HuH-7.5 (cell line): ENCODE measurements at regions not wholly inside any gene's neighbourhood (a gene's known extent, or its start where the extent isn't known, plus 50 kb on each side); places are given as distances from the start of the nearest gene placed in this dataset.

Experiments used
- DNase-seq: peaks from one replicate; pipeline ENCODE4 v3.0.0; 2011; ENCODE audit warnings: low spot score

DNA sequence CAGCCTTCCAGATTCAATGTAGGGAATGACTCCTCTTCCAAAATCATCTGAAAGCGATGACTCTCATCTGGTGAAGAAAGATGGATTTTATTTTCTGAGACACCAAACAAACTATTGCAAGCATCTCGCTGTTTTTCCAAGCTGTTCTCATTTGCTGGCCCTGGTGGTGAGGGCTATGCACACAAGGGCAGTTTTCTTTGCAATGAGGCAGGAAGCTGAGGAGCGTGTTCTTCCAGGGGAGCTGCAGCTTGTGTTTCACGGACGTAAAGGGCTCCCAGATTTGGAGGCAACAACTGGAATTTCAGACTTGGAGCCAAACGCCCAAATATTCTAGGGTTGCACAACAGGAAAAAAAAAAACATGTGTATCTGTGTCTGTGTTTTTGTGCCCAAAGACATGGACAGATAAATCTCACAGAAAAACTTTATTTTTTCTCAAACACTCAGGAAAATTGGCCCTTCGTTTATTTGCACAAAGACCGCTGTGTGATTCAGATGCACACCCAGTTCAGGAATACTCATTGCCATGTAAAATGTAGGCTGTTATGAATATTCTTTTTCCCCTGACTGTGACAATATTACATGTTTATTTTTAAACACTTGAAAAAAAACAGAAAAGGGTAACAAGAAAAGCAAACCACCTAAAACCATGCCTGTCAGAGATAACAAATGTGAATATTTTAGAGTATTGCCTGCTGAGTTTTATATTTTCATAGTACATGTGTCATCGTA lies 151.3 kb downstream of the GAS1 start:
- no peak for DNase-seq

DNA sequence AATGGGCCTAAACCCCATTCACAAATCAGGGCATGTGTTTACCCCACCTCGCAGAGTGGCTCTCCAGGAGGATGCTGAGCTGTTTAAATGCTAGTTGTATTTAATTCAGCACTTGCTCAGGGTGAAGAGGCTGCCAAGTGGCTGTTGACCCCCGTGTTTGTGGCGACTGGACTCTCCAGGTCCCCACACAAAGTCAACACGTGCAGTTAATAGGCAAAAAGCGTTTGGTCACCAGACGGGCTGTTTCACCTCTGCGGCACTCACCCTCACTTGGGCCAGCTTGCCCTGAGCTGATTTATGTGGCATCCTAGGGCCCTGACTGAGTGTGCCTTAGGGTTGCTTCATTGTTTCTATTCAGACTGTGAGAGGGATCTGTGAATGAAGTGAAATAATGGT lies 152.3 kb downstream of the GAS1 start:
- no peak for DNase-seq

DNA sequence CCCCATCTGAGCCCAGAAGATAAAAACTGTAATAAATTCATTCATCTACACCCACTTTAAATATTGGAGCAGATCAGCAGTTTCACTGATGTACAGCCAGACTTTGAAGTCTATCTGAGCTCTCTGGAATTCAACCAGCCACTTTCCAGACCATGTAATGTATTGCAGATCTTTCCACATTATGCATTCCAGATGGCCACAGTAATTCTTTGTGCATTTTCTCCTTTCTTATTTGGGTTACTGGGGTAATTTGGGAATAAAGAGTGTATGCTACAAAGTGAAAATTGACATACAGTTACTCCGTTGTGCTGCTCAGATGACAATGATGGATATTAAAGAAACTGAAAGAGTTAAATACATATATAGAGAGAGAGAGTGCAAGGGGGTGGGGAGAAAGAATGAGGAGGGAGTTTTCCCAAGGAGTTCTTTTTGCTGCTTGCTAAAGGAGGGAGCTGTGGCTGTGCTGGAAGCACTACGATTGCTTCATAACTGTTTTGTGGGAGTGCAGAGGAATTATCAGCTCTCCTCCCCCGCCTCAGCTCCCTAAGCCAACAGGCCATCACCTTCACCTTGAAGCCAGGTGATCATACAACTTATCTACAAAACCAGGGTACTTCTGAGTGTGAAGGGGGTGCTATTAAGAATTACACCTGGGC lies 152.8 kb downstream of the GAS1 start:
- no peak for DNase-seq

DNA sequence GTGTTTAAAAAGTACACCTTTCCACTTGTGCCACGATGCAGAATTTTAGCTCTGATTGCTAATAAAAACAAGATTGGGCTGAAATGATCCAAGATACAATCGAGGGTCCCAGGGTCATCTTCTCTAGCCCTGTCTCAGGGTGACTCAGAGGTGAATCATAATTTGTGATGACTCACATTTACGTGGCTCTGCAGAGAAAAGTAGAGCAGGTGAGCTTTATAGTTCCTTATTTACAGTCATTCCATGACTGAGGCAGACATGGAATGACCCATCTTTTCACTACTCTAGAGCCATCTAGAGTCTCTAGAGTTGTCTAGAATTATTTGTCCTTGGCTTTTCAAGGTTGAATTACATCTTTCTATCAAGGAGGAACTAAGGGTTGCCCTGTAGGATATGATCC lies 155.2 kb downstream of the GAS1 start:
- DNase-seq: no peak

DNA sequence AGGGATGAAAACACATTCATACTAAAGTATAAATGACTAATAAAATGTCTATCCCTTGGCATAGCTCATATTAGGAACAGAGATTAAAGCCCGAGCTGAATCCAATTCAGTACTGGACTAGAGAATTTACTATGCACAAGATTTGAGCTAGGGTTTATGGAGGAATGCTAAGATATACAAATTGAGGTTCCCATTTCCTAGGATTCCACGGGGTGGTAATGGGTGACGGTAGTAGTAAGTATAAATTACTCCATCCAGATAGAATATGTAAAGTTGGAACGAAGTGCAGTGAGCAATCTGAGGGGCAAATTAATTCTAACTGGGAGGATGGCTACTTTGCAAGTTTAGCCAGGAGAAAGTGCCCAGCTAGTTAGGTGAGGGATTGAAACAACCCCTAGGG lies 156.5 kb downstream of the GAS1 start:
- no peak for DNase-seq

DNA sequence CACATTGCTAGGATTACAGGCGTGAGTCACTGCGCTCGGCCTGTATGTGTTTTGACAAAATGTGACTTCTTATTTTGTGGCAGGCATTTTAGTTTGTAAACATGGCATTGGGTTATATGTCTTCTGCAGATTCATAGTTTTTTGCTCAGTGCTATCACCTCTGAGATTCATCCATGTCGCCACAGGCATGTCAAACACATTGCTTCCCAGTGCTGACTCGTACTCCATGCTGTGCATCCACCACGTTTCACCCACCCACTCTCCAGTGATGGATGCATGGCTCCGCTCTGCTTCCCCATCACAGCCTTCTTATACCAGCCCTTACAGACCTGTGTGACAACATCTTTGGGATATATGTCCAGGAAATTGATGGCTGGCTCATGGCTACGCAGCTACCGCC lies 158.8 kb downstream of the GAS1 start:
- DNase-seq: no peak

DNA sequence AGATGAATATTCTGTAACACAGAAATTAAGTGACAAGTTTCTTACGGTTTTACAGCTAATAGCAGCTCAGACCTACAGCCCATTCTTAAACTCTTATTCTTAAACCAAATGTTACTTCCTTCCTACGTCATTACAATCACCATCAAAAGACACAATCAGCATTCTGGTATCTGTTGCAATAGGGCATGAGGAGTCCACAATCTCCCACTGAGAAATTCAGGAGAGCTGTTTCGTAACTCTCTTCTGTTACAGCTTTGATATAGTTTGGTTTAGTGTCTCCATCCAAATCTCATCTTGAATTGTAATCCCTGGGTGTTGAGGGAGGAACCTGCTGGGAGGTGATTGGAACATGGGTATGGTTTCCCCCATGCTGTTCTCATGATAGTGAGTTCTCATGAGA lies 163.4 kb downstream of the GAS1 start:
- DNase-seq: no peak

DNA sequence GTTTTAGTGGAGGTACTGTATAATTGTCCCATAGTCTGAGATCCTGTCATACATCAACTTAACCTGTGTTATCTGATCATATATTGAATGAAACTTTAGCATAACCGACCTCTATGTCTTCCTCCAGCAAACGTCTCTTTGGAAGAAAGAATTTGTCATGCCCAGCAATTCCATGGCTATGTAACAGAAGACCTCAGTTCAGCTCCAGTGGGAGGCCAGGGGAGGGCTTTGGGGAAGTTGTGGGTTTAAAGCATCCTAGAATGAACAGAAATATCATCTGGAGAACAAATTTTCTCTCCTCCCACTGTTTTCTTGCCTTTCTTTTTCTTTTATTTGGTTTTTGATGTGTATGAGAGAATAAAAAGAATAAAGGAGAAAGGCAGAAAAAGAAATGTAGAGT lies 164.5 kb downstream of the GAS1 start:
- no peak for DNase-seq

DNA sequence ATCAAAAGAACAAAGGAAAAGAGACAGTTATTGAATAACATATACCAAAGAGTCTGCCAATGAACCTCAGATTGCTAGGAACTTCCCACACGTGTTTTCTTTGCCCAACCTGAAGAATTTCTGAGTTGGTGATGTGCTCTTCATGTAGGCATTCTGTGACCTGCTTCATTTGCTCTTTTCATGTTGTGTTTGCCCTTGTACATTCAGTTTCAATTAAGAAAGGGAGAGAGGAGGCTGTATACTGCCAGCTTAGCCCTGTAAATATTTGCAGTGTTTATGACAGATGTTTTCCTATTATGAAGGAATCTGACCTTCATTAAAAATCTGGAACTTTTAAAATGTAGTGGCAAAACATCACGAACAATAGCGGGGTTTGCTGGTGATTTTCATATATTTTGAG lies 168.5 kb downstream of the GAS1 start:
- no peak for DNase-seq

DNA sequence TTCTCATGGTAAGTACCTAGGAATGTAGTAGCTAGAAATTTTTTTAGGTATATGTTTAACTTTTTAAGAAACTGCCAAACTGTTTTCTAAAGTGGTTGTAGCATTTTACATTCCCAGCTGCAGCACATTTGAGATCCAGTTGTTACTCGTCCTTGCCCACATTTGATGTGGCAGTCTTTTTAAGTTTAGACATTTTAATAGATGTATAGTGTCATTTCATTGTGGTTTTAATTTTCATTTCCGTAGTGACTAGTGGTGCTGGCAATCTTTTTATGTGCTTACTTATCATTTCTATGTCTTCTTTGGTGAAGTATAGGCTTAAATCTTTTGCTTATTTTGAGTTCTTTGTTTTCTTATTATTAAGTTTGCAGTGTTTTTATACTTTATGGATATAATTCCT lies 171.6 kb downstream of the GAS1 start:
- DNase-seq: no peak

DNA sequence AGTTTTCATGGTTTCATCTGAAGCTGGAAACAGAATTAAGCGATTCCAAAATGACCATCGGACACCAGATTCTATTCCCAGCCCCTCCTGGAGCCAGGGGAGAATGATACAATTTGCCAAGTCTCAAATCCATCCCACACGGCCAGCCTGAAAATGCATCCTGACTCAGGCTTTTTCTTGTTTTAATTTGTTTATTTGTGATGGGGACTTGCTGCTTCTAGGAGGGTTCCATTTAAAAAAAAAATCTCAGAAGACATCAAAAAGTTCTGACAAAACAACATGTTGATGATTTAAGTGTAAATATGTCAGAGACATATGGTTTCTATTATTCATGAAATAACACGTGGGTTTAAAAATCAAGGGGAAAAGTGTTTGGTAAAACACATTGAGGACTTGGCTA lies 173.2 kb downstream of the GAS1 start:
- no peak for DNase-seq

DNA sequence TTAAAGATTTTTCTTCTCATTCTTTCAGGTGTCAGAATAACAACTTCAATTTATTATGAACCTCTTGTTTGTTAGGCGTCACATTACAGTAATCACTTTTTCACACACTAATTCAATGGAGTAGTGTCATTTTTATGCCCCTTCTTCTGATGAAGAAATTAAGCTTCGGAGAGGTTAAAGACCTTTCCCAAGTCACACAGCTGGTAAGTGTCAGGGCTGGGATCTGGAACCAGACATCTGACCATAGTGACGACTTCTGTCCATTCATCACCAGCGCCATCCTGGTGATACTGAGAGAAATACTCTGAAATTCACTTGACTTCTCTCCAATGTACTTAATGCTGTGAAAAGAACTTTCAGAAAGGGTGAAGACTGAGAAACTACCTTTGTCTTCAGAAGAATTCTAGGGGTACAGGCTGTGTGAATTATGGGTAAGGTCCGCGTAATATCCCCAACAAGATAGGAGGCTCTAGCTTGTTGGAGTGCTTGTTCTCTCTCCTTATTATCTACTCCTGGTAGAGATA lies 173.8 kb downstream of the GAS1 start:
- DNase-seq: no peak

DNA sequence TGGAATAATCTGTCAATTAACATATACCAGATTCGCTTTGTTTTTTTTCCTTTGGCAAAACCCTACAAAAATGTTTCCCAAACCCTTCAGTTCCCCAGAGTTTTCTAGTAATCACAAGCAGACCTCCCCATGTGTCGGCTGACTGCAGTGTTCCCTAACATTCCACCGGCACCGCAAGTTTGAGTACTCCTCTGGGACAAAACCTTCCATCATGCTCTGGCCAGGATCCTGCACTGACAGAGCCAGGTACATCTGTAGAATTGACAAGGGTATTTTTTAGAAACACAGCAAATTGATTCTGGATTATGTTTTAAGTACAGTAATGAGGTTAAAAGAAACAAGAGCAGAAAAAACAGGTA lies 174.7 kb downstream of the GAS1 start:
- DNase-seq: no peak

DNA sequence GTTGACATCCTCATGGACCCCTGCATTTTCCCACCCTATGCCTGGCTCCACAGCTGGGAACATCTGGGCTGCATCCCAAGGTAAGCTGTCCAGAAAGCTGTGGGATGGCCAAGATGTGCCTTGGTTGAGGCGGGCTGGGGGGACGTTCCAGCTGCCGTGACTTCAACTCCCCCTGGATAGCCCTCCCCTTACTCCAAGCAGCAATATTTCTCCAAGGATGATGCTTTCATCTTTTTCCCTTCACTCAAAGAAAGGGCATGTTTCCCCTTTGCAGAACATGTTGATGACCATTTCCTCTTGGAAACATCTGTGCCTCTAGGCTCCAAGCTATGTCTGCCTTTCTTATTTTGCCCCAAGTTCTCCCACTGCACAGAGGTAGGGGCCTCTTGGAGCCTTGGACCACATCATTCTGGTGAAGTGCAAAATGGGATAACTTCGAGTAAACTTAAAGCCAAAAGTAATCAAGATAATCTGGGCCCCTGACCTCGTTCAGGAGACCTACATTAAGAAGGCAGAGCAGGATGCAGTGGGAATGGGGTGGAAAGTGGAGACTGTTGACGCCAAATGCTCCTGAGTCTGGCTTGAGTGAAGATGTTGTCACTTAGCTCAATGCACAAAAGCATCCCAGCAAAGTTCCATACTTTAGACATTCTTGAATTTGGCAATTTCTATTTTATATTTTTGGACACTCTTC lies 175.2 kb downstream of the GAS1 start:
- no peak for DNase-seq

DNA sequence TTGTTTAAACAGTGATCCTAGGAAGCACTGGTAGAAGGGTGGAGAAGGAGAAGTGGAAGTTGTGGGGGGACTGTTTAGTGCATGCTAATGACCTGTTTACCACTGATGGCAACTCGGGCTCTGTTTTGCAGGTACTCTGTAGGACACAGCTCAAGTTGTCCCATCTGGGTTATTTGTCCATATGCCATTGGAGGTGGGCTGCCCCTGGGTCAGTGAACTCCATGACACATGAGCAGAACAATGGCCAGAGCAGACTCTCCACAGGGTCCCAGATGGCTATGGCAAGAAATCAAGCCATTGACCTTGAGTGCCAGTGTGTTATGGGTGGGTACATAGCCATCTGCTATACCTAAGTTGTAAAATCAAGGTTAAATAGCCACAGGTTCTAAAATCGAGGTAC lies 175.9 kb downstream of the GAS1 start:
- no peak for DNase-seq

DNA sequence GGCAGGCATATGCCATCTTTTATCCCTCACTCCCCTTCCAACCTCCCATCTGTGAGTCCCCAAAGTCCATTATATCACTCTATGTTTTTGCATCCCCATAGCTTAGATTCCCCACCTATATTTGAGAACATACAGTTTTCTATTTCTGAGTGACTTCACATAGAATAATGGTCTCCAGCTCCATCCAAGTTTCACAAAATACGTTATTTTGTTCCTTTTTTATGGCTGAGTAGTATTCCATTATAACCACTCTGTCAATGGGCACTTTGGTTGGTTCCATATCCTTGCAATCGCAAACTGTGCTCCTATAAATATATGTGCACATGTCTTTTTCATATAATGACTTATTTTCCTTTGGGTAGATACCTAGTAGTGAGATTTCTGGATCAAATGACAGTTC lies 178.6 kb downstream of the GAS1 start:
- DNase-seq: no peak

DNA sequence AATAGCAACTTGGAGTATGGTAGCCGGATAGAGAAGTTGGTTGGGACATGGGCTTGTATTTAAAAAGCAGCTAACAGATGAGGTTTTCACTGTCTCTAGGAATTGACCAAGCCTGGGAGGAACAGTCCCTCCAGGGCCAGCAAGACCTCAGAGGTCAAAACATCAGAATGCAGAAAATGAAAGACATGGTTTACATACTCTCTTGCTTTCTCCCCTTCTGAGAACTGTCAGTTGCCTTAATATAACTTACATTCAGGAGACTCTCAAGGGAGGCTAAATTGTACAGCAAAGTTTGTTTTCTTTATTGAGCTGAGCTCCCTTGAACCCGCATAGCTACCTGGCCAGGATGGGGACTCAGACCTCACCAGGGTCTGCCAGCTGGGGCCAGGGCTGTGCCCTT lies 179.3 kb downstream of the GAS1 start:
- DNase-seq: no peak

DNA sequence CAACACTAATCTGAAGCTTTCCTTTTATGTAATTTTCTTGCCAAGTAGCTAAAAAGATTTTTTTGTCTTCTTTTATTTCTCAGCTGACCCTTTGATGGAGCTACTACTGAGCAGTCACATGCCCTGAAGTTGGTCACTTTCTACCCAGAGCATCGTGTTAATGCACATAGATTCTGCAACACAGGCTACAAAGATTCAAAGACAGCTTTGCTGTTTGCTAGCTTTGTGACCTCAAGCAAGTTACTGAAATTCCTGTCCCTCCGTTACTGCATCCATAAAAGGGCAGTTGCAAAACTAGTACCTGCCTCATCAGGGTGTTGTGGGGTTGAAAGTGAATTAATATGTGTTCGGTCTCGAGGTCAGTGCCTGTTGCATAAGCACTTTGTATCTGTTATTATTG lies 179.9 kb downstream of the GAS1 start:
- DNase-seq: no peak

DNA sequence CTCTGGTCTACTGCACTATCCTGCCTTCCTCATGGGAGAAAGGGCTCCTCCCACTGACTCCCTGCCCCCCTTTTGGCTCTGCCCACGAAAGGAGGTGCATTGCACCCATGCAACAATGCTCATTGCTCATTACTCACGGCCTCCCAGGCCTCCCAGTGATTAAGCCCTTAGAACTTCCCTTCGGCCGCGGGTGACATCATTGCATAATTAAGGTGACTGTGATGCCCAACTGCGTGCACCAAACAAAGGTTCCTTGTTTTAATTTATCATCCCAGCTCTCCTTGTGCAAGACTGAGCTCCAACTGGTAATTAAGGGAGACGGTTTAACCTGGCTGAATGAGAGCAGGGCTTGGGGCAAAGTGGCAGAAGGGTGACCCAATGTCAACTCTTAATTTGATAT lies 180.4 kb downstream of the GAS1 start:
- no peak for DNase-seq

DNA sequence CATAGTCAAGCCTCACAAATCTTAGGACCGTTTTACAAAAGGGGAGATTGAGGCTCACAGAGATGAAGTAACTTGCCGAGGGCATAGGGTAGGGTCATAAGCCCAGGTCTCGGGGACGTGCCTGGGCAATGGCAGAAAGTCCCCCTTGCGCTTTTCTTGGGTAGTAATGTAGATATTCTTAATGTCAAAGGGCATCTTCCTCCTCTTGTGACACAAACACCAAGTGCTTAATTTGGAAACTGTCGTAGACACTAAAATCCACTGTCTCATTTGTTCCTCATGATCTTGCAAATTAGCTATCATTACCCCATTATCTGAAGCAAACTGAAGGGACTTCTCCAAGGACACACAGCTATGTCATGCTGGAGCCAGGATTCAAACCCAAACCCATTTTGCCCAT lies 180.8 kb downstream of the GAS1 start:
- DNase-seq: no peak

DNA sequence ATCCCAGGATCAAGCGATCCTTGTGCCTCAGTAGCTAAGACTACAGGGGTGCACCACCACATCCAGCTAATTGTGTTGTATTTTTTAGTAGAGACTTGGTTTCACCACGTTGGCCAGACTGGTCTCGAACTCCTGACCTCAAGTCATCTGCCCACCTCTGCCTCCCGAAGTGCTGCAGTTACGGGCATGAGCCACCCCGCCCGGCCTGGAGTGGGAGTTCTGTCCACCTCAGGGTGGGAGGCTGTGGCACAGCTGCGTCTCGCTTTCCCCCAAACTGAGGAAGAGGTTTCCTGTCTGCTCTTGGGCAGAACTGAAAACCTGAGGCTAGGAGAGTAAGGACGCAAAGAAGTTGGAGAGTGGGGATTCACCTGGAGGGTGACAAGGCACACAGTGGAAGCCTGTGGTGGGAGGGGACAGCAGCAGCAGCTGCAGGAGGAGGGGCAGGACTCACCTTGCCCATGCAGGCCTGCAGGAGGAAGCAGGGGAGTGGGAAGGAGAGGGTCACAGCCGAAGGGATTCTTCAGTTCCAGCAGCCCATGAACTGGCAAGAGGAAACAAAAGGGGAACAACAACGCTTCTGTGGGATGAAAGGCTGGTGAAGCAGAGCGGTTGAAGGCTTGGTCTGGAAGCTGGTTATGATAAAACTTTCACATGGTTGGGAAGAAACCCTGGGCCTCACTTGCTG lies 181.4 kb downstream of the GAS1 start:
- DNase-seq: no peak

DNA sequence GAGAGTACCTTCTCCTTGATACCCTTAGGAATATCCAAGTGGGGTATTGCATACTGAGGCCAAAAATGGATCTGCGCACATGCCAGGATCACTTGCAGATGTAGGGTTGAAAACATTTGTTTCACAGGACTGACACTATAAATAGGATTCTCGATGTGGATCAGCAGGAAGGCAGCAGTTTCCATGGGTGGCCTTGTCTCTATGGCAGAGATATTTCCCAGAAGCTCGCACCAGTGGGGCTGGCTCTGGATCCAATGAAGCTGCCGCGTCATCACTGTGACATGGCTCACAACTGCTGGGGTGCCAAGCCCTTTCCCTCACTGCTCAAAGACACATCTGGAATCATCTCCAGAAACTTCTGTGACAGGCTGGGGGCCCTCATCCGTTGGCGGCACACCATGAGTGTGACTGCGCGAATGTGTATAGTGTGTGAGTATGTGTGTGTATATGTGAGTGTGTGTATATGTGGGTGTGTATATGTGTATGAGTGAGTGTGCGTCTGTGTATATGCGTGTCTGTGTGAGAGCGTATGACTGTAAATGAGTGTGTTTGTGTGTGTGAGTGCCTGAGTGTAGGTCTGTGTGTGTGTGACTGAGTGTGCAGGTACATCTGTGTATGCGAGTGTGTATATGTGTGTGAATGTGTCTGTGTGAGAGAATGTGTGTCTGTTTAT lies 182.5 kb downstream of the GAS1 start:
- DNase-seq: no peak
